GM19240 (cell line): ENCODE measurements at regions not wholly inside any gene's neighbourhood (a gene's known extent, or its start where the extent isn't known, plus 50 kb on each side); places are given as distances from the start of the nearest gene placed in this dataset.

Experiments
- DNase-seq: peaks from one replicate; pipeline ENCODE4 v3.0.0; 2011; ENCODE audit warnings: low spot score; ENCODE audit not compliant: insufficient read length

DNA sequence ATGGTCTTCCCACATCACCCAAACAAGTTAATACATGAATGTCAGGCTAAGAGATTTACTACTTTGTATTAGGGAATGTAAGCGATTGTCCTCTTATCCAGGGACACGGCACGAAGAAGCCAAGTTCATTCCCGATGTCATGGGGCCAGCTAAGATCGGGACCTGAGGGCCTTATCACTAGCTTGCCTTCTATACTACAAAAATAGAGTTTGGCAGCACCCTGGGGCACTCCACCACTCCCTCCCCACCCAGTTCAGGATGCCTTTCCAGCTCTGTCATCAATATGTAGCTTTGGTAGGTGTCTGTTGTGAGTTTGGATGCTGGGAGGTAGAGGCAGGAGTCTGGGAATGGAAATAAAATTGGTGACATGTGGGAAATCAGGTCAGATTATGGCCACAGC, 197.5 kb downstream of the ATG4C start:
- DNase-seq = no peak

GRCh38 chr1:62988867-62989266, 204.9 kb downstream of the ATG4C start:
- no peak for DNase-seq

DNA sequence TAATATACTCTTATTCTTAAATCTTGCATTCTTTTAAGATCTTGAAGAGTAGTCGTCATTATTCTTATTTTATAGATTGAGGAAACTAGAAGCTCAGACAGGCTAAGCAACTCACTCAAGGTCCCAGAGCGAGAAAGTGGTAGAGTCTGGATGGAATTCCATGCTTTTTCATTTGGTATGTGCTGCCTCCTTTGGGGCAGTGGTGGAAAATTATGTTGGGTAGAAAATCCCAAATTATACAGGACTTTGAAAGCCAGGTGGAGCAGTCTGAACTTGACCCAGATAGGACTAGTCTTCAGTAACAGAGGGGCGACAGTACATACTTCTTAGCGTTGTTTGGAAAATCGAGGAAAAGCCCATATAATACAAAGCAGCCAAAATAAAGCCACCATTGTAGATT, 205.6 kb downstream of the ATG4C start:
- DNase-seq = no peak

- DNase-seq = no peak
Measured at GRCh38 chr1:62991152-62991551, 207.2 kb downstream of the ATG4C start.

DNA sequence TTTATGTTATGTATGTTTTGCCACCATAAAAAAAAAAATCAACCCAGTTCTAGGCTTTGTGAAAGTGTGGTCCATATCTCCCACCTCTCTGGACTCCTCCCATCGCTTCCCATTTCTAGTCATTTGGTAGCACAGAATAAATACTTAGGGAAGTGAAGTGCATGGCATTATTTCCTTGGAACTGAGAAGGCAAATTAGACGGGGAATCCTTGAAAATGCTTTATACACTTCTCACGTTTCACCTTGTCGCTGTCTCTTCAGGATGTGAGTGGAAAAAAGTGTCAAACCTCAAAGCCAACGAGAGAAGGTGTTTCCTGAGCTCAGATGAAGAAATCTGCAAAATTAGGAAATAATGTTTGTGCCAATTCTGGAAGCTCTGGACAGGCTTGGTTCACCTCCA, 209.9 kb downstream of the ATG4C start:
- no peak for DNase-seq

DNA sequence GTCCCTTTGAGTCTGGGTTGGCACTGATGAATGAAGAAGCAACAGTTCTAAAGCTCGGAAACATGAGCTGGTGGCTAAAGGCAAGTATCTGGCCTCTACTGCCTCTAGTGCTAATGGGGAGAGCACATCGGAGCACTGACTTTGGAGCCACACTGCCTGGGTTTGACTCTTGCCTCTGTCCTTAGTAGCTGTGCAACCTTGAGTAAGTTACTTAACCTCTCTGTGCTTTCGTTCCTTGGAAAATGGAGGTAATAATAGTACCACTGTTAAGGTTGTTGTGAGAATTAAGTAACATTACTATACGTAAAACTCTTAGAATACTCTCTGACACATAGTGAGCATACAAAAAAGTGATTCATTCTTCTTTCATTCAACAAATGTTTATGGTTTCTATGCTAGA, 211.2 kb downstream of the ATG4C start:
- DNase-seq = no peak

DNA sequence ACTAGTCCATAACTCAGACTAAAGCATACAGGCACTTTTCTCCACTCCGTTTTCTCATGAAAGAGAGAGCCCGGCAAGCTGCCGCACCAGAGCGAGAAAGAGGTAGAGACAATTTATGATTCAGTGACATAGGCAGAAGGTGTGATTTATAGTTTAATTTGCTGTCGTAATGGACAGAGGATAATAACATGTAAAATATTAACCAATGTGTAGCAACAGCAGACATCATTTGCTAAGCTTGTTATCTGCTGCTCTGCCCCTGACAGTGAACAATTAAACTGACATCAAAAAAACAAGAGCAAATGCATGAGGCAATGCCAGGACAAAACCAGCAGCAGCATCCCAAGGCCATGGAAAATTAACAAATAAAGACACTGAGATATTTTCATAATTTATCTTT, 214.0 kb downstream of the ATG4C start:
- DNase-seq = no peak

DNA sequence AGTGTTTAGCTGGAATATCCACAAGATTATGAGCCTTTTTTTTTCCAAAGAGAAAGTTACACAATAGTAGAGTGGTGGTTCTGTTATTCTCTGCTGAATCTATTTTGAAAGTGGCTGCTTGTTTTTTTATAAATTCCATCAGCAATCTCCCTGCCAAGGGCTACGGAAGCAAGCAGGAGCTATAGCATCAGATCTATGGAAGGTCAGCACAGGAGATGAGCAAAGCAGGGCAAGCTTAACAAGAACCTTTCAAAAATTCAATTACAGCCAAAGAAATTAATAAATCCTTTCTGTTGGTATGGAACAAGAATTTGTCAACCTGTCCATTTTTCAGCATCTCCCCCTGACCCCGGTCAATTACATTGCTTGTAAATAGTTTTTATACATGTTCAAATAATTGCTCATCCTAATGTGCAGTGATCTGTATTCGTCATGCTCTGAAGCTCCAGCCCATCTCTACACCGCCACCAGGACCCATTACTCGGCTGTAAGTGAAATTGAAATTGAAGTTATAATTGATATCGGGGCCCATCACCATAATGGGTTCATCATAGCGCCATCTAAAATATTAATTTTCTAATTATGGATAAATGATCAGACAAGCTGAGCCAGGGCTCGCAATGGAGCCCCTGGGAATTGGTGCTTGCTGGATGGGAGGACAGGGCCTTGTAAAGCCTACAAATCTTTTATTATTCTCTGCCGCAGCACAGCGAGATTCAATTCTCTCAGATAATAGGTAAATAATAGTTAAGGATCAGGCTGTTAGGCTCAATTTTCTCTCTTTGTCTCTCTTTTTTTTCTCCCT, 215.1 kb downstream of the ATG4C start:
- no peak for DNase-seq

- no peak for DNase-seq
Measured at GRCh38 chr1:63000508-63000907, 216.6 kb downstream of the ATG4C start.

DNA sequence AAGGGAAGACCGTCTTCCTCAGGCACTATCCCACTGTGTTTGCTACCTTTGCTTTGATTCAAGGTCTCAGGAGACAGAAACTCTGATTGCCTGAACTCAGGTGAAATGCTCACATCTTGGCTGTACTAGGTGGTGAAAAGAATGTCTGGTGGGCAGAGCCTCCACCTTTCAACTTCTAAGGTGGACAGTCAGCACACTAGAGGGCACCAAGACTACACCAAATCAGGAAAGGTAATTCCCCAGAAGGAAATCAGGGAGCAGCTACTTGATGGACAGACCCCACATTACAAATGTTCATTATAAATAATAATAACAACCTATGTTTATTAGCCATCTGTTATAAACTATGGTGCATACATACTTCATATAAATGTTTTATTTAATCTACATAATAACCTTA, 220.9 kb downstream of the ATG4C start:
- no peak for DNase-seq

DNA sequence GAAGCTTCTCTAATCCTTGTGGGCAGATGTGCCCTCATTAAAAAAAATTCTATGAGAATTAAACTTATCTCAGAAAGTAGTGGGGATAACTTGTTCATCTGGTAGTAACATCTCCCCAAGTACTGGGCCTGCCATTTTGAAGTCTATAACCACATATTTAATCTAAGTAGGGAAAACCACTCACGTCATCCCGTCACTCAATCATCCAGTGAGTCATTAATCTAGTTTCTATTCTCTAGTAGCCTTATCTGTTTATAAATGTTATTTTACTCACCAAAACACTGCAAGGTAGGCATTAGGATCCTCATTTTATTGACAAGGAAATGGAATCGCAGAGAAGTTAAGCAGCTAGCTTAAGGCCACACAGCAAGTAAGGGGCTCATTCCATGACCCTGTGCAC, 221.9 kb downstream of the ATG4C start:
- DNase-seq = no peak

GRCh38 chr1:63009421-63009820, 225.5 kb downstream of the ATG4C start:
- DNase-seq = no peak

GRCh38 chr1:63010913-63011660, 227.2 kb downstream of the ATG4C start:
- no peak for DNase-seq

- no peak for DNase-seq
Measured at GRCh38 chr1:63012339-63012738, 228.4 kb downstream of the ATG4C start.

DNA sequence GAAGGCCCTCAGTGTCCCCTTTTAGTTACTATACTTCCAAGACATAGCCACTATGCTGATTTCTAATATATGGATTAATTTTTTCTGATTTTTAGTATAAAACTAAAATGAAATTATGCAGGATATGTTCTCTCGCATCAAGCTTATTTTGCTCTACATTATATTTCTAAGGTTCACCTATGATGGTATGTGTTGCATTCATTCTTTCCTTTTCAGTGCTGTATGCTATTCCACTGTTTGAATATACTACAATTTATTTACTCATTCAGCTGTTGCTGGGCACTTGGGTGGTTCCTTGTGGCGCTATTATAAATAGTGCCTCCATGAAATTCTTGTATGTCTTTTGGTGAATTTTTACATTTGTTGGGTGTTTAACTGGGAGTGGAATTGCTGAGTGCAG, 230.3 kb downstream of the ATG4C start:
- DNase-seq = no peak

GRCh38 chr1:63022319-63022718, 238.4 kb downstream of the ATG4C start:
- no peak for DNase-seq

DNA sequence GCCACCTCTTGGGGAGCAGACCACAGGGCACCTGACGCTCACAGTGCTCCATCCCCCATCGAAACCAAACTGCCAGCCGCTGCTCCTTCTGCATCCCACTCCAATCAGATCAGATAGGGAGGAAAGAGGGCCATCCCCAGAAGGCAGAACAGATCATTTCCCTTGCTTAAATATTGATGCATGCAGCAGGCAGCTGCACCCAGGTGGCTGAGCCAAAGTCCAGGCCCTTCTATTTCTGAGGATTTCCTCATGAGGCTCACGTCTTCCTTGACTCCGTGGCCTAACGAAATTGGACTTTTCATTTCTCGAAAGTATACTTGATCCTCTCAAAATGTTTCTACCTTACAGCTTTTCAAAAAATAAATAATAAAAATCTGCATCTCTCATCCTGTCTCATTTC, 239.2 kb downstream of the ATG4C start:
- DNase-seq = no peak

DNA sequence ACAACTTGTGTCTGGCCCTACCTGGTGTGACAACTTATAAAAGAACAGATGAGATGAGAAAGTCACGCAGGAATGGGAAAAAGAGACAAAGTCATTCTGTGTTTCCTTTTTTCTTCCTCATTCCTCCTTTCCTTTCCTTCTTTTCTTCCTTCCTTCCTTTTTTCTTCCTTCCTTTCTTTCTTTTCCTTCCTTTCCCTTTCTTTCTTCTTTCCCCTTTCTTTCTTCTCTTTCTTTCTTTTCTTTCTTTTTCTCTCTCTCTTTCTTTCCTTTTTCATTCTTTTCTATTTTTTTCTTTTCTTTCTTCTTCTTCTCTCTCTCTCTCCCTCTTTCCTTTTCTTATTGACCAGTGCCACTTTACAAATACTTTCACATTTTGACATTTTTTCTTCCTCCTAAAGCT, 239.7 kb downstream of the ATG4C start:
- DNase-seq = no peak

DNA sequence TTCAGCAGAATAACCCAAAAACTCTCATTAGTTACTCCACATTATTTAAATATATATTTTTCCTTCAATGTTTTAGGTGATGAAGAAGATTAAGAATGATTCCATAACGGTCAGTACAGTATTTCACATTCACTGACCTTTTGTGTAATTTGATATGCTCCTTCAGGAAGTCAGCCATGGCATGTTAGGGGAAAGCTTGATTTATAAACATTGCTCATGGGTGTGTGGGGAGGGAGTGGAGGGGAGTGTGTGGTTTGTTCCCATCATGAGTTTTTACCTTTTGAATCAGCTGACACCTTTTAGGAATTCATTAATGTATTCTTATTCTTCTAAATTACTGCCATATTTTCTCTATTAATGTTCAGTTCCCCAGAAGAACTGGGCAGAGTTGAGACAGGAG, 240.2 kb downstream of the ATG4C start:
- DNase-seq = no peak

DNA sequence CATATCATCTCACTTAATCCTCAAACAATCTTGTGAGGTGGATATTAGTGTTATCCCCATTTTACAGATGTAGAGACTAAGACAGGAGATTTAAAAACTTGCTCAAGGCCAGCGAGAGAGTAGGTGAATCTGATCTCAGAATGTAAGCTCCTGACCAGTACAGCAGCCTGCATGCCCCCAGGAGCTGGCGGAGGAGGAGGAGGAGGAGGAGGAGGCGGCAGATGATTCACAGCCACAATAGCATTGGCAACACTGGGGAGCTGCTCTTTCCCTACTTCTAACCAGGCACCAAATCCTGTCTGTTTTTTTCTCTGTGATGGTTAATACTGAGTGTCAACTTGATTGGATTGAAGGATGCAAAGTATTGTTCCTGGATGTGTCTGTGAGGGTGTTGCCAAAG, 243.2 kb downstream of the ATG4C start:
- no peak for DNase-seq

DNA sequence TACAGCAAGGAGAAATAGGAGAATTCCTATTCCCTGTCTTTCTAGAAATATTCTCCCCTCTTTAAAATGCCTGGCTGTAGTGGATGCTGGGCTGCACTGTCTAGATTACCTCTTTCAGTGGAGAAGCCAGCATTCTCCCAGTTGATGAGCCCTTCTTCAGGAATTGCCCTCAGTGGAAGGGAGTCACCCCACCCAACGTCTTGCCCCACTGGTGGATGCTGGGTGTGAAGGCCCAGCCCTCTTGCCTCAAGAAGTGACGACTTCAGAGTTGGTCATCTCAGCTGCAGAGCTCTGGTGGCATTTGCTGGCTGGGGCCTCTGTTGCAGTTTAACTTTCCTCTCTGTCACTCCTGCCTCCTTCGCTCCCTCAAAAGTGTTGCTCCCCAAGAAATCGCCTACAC, 248.2 kb downstream of the ATG4C start:
- no peak for DNase-seq

- no peak for DNase-seq
Measured at GRCh38 chr1:63033211-63033610, 249.3 kb downstream of the ATG4C start.

GRCh38 chr1:63034256-63034655, 250.3 kb downstream of the ATG4C start:
- DNase-seq = no peak
